Medulla oblongata (tissue), 1 donor: ENCODE measurements at regions not wholly inside any gene's neighbourhood (a gene's known extent, or its start where the extent isn't known, plus 50 kb on each side); places are given as distances from the start of the nearest gene placed in this dataset.

ENCODE experiments used
- DNase-seq: peaks from one replicate; pipeline ENCODE4 v3.0.0-alpha.2; 2015; ENCODE audit errors: extremely low spot score

DNA sequence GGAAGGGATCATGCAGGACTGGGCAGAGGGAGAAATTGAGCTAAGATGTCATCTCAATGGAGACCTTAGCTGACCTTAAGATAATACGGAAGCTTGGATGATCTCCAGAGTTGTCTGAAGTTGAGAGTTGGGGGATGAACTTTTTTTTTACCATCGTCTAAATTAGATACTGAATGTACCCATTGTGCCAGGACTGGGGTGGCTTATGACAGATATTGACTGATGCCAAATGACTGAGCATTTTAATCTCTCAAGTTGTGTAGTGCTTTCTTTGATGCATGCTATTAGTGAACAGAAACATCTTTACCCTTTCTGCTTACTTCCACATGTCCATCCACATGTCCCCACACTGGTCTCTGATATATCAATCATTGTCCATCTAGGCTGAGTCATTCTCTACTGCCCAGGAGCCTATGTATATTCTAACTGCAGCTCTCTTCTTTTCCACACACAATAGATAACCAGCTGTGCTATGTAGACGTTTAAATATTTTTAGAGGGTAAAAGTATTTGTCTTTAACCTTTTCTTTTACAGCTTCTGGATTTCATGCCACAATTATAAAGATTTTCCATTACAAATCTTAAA is 60.2 kb upstream of the ZKSCAN2 start:
- DNase-seq = no peak

DNA sequence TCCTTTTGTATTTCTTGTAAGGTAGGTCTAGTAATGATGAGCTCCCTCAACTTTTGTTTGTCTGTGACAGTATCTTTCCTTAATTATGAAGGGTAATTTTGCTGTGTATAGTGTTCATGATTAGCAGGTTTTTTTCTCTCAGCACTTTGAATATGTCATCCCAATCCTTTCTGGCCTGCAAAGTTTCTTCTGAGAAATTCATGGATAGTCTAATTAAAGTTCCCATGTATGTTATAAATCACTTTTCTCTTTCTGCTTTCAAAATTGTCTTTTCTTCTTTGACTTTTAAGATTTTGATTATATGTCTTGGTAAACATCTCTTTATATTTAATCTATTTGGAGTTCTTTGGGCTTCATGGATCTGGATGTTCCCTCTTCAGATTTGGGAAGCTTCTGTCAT is 54.3 kb upstream of the ZKSCAN2 start:
- no peak for DNase-seq

DNA sequence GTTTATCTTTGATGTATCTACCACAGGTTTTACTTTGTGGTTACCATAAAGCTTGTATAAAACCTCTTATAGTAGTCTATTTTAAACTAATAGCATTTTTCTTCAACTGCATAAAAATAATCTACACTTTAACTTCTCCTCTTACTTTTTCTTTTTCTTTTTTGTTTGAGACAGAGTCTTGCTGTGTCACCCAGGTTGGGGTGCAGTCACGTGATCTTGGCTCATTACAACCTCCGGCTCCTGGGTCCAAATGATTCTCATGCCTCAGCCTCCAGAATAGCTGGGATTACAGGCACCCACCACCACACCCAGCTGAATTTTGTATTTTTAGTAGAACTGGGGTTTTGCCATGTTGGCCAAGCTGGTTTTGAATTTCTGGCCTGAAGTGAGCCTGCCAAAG is 53.4 kb upstream of the ZKSCAN2 start:
- DNase-seq = no peak
